Caco-2 (cell line): ENCODE measurements at regions not wholly inside any gene's neighbourhood (a gene's known extent, or its start where the extent isn't known, plus 50 kb on each side); places are given as distances from the start of the nearest gene placed in this dataset.

Experiments
- BruUV-seq: library from RNA; stranded (reverse); fragments of 400-500 nt; replicated peaks from 2 replicates; lab custom pipeline; 2021; lab: Mats Ljungman, UMichigan
- CTCF ChIA-PET: fragments of 300-600 bp; sonication (Branson Sonifier 250); formaldehyde crosslinking; loops from one replicate; lab custom pipeline; 2022; ENCODE audit warnings: antibody characterized with exemption; lab: Charles Lee
- POLR2A ChIA-PET: fragments of 300-600 bp; sonication (Branson Sonifier 250); formaldehyde crosslinking; loops from one replicate; lab custom pipeline; 2022; ENCODE audit warnings: antibody characterized with exemption; lab: Charles Lee
- DNase-seq, 2 experiments: peaks; one replicate each; pipeline versions ENCODE4 v3.0.0 to v3.0.0-alpha.2; 2020 to 2022
- H3K27me3 ChIP-seq: replicated peaks from 2 replicates; pipeline ENCODE4 v1.6.0; 2011; ENCODE audit warnings: low read length; ENCODE audit not compliant: control insufficient read depth, insufficient read depth
- H3K36me3 ChIP-seq: 2 replicates; pipeline ENCODE4 v1.5.1; 2011; ENCODE audit warnings: low read length; ENCODE audit not compliant: control insufficient read depth, insufficient read depth
- H3K4me1 ChIP-seq: fragments of 250-450 bp; sonication (Bioruptor Pico); 2 replicates; pipeline ENCODE4 v1.5.1; 2020; ENCODE audit warnings: mild to moderate bottlenecking
- H3K4me3 ChIP-seq: 2 replicates; pipeline ENCODE4 v1.5.1; 2011; ENCODE audit warnings: low read depth, mild to moderate bottlenecking, control low read depth, low read length
- H3K9me3 ChIP-seq: fragments of 250-450 bp; sonication (Bioruptor Pico); 2 replicates; pipeline ENCODE4 v1.5.1; 2020; ENCODE audit warnings: mild to moderate bottlenecking, moderate library complexity
- H3K27ac Mint-ChIP-seq: one replicate; pipeline ENCODE4 v1.8.0; 2022; ENCODE audit warnings: mixed read lengths; ENCODE audit not compliant: unreplicated experiment
- H3K27me3 Mint-ChIP-seq: one replicate; pipeline ENCODE4 v1.8.0; 2022; ENCODE audit warnings: mixed read lengths; ENCODE audit not compliant: insufficient read depth, unreplicated experiment
- H3K36me3 Mint-ChIP-seq: one replicate; pipeline ENCODE4 v1.8.0; 2022; ENCODE audit warnings: mild to moderate bottlenecking, mixed read lengths; ENCODE audit not compliant: insufficient read depth, unreplicated experiment
- H3K4me1 Mint-ChIP-seq: one replicate; pipeline ENCODE4 v1.8.0; 2022; ENCODE audit warnings: low read depth, mixed read lengths; ENCODE audit not compliant: unreplicated experiment
- H3K4me3 Mint-ChIP-seq: one replicate; pipeline ENCODE4 v1.8.0; 2022; ENCODE audit warnings: mild to moderate bottlenecking, moderate library complexity, mixed read lengths; ENCODE audit not compliant: unreplicated experiment
- H3K9me3 Mint-ChIP-seq: one replicate; pipeline ENCODE4 v1.8.0; 2022; ENCODE audit warnings: mixed read lengths; ENCODE audit not compliant: unreplicated experiment
- intact Hi-C: fragments of 100-400 bp; cut with micrococcal nuclease; formaldehyde crosslinking; loops from one replicate; pipeline ENCODE4 v1.10.0; 2022; ENCODE audit not compliant: unreplicated experiment
- TF ChIP-seq, protein P1 (sequence below), 2 experiments: fragments of 200-600 bp in 1 of 2; IDR thresholded peaks; 1 replicate in 1 of 2; 2 replicates in 1 of 2; pipeline versions ENCODE4 v1.5.1 to v1.8.0; 2011 to 2022; ENCODE audit warnings: antibody characterized with exemption in 1 of 2, control low read depth in 1 of 2, inconsistent platforms in 1 of 2, low read depth in 1 of 2, low read length in 1 of 2, mild to moderate bottlenecking in 1 of 2, moderate library complexity in 1 of 2; ENCODE audit not compliant: insufficient read depth in 1 of 2, severe bottlenecking in 1 of 2, unreplicated experiment in 1 of 2

- no peak overlapping the region for H3K4me3 Mint-ChIP-seq
- no TSS peak for BruUV-seq
- H3K4me1 Mint-ChIP-seq, result no peaks in the 10 kb centered on the region
- TF ChIP-seq, protein P1, sequence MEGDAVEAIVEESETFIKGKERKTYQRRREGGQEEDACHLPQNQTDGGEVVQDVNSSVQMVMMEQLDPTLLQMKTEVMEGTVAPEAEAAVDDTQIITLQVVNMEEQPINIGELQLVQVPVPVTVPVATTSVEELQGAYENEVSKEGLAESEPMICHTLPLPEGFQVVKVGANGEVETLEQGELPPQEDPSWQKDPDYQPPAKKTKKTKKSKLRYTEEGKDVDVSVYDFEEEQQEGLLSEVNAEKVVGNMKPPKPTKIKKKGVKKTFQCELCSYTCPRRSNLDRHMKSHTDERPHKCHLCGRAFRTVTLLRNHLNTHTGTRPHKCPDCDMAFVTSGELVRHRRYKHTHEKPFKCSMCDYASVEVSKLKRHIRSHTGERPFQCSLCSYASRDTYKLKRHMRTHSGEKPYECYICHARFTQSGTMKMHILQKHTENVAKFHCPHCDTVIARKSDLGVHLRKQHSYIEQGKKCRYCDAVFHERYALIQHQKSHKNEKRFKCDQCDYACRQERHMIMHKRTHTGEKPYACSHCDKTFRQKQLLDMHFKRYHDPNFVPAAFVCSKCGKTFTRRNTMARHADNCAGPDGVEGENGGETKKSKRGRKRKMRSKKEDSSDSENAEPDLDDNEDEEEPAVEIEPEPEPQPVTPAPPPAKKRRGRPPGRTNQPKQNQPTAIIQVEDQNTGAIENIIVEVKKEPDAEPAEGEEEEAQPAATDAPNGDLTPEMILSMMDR (IDR thresholded peaks at IDR 0.05; ENCODE audit: insufficient read depth in 1 of 2, low read depth in 1 of 2, low read length in 1 of 2, severe bottlenecking in 1 of 2, unreplicated experiment in 1 of 2), result no peak
- DNase-seq, result no peak
- no peaks in the 10 kb centered on the region for H3K4me1 ChIP-seq
- H3K27ac Mint-ChIP-seq, result no peak overlapping the region
- H3K9me3 ChIP-seq, result no peaks in the 10 kb centered on the region
- H3K27me3 ChIP-seq, result no peaks in the 10 kb centered on the region; the same call in 1 of the 2 replicates
- ChIA-PET POLR2A (no interaction called here), CTCF (no interaction called here)
- peaks cover 14% of the 10 kb centered on the region for H3K27me3 Mint-ChIP-seq
- intact Hi-C loops, result no loop called here
- H3K36me3 ChIP-seq, result no peaks in the 10 kb centered on the region
- H3K4me3 ChIP-seq, result no peak overlapping the region
- peaks cover 19% of the 10 kb centered on the region for H3K9me3 Mint-ChIP-seq
- H3K36me3 Mint-ChIP-seq, result no peaks in the 10 kb centered on the region
These were observed 199.9 kb downstream of the ARHGAP12 start for GRCh38 chr10:31728698-31729224.

DNA sequence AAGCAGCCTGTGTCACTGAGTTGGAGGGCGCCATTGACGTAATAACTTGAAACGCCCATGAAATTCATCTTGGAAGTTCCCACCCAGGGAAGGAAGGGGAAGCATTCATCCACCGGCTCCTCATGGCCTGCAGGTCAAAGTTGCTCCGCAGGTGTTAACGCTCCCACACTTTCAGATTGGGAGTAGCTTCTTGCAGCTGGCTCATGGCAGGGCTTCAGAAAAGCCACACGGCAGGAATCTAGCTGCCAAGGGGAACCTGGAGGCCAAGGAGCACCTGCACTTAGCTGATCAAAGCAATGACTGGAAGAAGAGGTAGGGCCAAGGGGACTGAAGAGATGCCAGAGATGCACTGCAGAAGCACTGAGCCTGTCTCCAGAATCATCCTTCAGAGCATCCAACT is 203.2 kb downstream of the ARHGAP12 start:
- TF ChIP-seq, protein P1 (IDR thresholded peaks at IDR 0.05; ENCODE audit: insufficient read depth in 1 of 2, low read depth in 1 of 2, low read length in 1 of 2, severe bottlenecking in 1 of 2, unreplicated experiment in 1 of 2), result no peak
- no peaks in the 10 kb centered on the region for H3K36me3 Mint-ChIP-seq
- BruUV-seq, result no TSS peak
- H3K27ac Mint-ChIP-seq, result no peak overlapping the region
- peaks cover 19% of the 10 kb centered on the region for H3K9me3 Mint-ChIP-seq
- intact Hi-C loops, result no loop called here
- H3K4me1 Mint-ChIP-seq, result no peaks in the 10 kb centered on the region
- H3K4me3 Mint-ChIP-seq, result no peak overlapping the region
- Histone ChIP-seq H3K4me3 (no peak overlapping the region), H3K27me3 (no peaks in the 10 kb centered on the region; the same call in 1 of the 2 replicates), H3K9me3 (no peaks in the 10 kb centered on the region), H3K4me1 (no peaks in the 10 kb centered on the region), H3K36me3 (no peaks in the 10 kb centered on the region)
- POLR2A ChIA-PET, result no interaction called here
- H3K27me3 Mint-ChIP-seq, result peaks cover 10% of the 10 kb centered on the region
- CTCF ChIA-PET, result interaction anchor here (0.7 kb wide), 1 partner anchor 41 kb away, joined by 4 read pairs; no protein-coding TSS in a partner anchor
- no peak for DNase-seq

DNA sequence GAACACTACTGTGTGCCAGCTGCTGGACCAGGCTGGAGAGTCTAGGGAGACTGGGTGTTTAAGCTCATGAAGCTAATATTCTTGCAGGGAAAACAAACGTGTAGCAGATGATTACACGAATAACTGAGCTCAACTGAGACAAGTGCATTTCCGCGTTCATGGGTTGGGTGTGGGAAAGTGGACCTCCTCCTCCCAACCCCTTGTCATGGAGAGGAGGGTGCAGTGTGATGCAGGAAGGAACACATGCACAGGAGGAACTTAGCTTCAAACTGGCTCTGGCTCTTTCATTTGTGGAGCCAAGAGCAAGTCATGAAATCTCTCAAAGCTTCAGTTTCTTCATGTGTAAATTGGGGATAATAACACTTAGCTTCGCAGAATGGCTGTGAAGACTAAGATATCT is 204.3 kb downstream of the ARHGAP12 start:
- intact Hi-C loops, result no loop called here
- Histone ChIP-seq H3K36me3 (no peaks in the 10 kb centered on the region), H3K9me3 (0 out of 2 replicates have a peak, but pooled peaks cover 2% of the 10 kb centered on the region), H3K27me3 (no peaks in the 10 kb centered on the region; the same call in 1 of the 2 replicates), H3K4me1 (no peaks in the 10 kb centered on the region), H3K4me3 (no peak overlapping the region)
- peaks cover 19% of the 10 kb centered on the region for H3K9me3 Mint-ChIP-seq
- no peaks in the 10 kb centered on the region for H3K36me3 Mint-ChIP-seq
- POLR2A ChIA-PET, result no interaction called here
- CTCF ChIA-PET, result no interaction called here
- no peak overlapping the region for H3K4me3 Mint-ChIP-seq
- H3K27ac Mint-ChIP-seq, result no peak overlapping the region
- BruUV-seq, result no TSS peak
- no peaks in the 10 kb centered on the region for H3K4me1 Mint-ChIP-seq
- TF ChIP-seq, protein P1 (IDR thresholded peaks at IDR 0.05; ENCODE audit: insufficient read depth in 1 of 2, low read depth in 1 of 2, low read length in 1 of 2, severe bottlenecking in 1 of 2, unreplicated experiment in 1 of 2), result no peak
- H3K27me3 Mint-ChIP-seq, result peaks cover 10% of the 10 kb centered on the region
- no peak for DNase-seq
